Gastrocnemius medialis (tissue), 4 donors: ENCODE measurements at regions not wholly inside any gene's neighbourhood (a gene's known extent, or its start where the extent isn't known, plus 50 kb on each side); places are given as distances from the start of the nearest gene placed in this dataset.

ENCODE experiments used
- POLR2A ChIP-seq, 2 donors: fragments of 450-650 bp; IDR thresholded peaks; one replicate each; pipeline ENCODE4 v1.6.1; 2017; ENCODE audit warnings: antibody characterized with exemption in 2 of 2, mild to moderate bottlenecking in 2 of 2, moderate library complexity in 2 of 2
- TF ChIP-seq, protein P1 (sequence below), 5 experiments: fragments of 450-650 bp in 3 of 5; fragments of 200-600 bp in 2 of 5; sonication (generic) in 2 of 5; IDR thresholded peaks in 4 of 5; conservative IDR thresholded peaks in 1 of 5; 1 replicate in 4 of 5; 2 replicates in 1 of 5; pipeline ENCODE4 v1.5.1; 2016 to 2019; ENCODE audit warnings: antibody characterized with exemption in 5 of 5, mild to moderate bottlenecking in 3 of 5, moderate library complexity in 3 of 5

- TF ChIP-seq, protein P1, sequence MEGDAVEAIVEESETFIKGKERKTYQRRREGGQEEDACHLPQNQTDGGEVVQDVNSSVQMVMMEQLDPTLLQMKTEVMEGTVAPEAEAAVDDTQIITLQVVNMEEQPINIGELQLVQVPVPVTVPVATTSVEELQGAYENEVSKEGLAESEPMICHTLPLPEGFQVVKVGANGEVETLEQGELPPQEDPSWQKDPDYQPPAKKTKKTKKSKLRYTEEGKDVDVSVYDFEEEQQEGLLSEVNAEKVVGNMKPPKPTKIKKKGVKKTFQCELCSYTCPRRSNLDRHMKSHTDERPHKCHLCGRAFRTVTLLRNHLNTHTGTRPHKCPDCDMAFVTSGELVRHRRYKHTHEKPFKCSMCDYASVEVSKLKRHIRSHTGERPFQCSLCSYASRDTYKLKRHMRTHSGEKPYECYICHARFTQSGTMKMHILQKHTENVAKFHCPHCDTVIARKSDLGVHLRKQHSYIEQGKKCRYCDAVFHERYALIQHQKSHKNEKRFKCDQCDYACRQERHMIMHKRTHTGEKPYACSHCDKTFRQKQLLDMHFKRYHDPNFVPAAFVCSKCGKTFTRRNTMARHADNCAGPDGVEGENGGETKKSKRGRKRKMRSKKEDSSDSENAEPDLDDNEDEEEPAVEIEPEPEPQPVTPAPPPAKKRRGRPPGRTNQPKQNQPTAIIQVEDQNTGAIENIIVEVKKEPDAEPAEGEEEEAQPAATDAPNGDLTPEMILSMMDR (IDR thresholded peaks at IDR 0.05 in 4 of 5, conservative IDR thresholded peaks at IDR 0.05 in 1 of 5), result no peak
- no peak for TF ChIP-seq POLR2A (IDR thresholded peaks at IDR 0.05)
Observed at GRCh38 chr2:121121661-121122060, 163.3 kb downstream of the TFCP2L1 start.
